ENCODE measurements at regions not wholly inside any gene's neighbourhood (a gene's known extent, or its start where the extent isn't known, plus 50 kb on each side); places are given as distances from the start of the nearest gene placed in this dataset.

- Histone ChIP-seq H3K36me3 (no peaks in the 10 kb centered on the region), H3K27ac (peak overlapping the region; percentile 2), H3K4me3 (no peak overlapping the region), H3K9me3 (no peaks in the 10 kb centered on the region), H3K4me1 (peaks cover 22% of the 10 kb centered on the region), H3K27me3 (ENCODE audit: low read depth) (no peaks in the 10 kb centered on the region)
- DNase-seq, result no peak
- intact Hi-C loops (cut with DNase I), result no loop called here
- no peak for ATAC-seq
- no peak for TF ChIP-seq CTCF (IDR thresholded peaks at IDR 0.05)
Observed at GRCh38 chr9:107390279-107390678, 99.3 kb downstream of the KLF4 start.

DNA sequence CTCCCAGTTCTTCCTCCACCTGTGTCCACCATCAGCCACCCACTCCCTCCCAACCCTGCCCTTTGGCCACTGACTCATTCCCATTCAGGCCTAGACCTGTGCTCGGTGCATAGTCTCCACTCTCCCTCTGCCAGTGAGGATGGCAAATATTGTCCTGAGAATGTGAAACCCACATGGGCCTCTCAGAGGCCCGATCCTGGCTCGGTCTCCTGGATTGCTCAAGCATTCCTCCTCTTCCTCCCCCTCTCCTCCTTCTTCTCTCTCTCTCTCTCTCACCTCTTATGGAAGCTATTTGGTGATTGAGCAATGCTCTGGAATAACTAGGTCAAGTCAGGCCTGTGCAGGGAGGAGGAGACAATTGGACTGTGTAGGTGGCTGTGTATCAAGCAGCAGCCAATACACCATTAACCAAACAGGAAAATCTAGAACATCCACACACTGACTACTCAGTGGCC lies 99.9 kb downstream of the KLF4 start:
- Histone ChIP-seq H3K9me3 (no peaks in the 10 kb centered on the region), H3K27me3 (ENCODE audit: low read depth) (no peaks in the 10 kb centered on the region), H3K4me1 (peaks cover 22% of the 10 kb centered on the region), H3K36me3 (no peaks in the 10 kb centered on the region), H3K27ac (no peak overlapping the region), H3K4me3 (no peak overlapping the region)
- no peak for TF ChIP-seq CTCF (IDR thresholded peaks at IDR 0.05)
- ATAC-seq (peak; percentile 91 to 94), DNase-seq (peak; percentile 76)
- intact Hi-C loops (cut with DNase I), result no loop called here

DNA sequence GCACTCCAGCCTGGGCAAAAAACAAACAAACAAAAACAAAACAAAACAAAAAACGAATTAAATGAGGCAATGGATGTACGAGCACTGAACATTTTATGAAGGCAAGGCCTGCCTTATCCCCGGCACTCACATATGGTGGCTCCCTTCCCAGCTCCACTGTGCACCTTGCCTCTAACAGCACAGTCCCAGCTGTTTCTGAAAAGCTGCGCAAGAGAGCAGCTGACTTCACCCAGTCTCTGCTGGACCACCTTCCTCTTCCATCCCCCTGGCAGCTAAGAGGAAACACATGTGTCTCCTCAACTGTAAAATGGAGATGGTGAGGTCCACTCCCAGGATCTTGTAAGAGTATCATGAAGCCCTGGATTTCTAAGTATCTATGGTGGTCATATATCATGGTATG lies 100.7 kb downstream of the KLF4 start:
- intact Hi-C loops (cut with DNase I), result no loop called here
- H3K4me1 ChIP-seq, result peaks cover 22% of the 10 kb centered on the region
- H3K4me3 ChIP-seq, result no peak overlapping the region
- no peak overlapping the region for H3K27ac ChIP-seq
- no peaks in the 10 kb centered on the region for H3K27me3 ChIP-seq (ENCODE audit: low read depth)
- no peak for ATAC-seq
- no peaks in the 10 kb centered on the region for H3K36me3 ChIP-seq
- no peaks in the 10 kb centered on the region for H3K9me3 ChIP-seq
- no peak for TF ChIP-seq CTCF (IDR thresholded peaks at IDR 0.05)
- DNase-seq, result no peak

- ATAC-seq (peak; percentile 13 to 45), DNase-seq (no peak)
- Histone ChIP-seq H3K9me3 (no peaks in the 10 kb centered on the region), H3K4me3 (no peak overlapping the region), H3K27me3 (ENCODE audit: low read depth) (no peaks in the 10 kb centered on the region), H3K4me1 (peaks cover 22% of the 10 kb centered on the region), H3K36me3 (no peaks in the 10 kb centered on the region), H3K27ac (no peak overlapping the region)
- no peak for TF ChIP-seq CTCF (IDR thresholded peaks at IDR 0.05)
- intact Hi-C loops (cut with DNase I), result no loop called here
Observed at GRCh38 chr9:107387409-107387808, 102.2 kb downstream of the KLF4 start.

DNA sequence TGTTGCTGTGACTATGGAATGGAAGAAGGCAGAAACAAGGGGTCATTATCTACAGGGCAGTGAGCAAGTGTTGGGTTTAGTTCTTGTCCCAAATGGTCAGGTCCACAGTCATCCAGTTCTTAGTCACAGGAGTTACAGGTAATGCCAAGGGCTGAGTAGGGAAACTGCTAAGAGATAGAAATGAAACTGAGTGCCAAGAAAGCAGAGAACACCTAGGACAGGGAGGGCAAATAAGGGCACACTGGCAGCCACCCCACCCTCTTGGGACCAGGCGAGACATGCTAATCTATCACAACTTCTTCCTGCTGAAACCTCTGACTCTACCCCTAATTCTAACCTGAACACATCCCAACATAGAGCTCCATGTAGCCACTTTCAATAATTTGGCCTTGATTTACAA lies 103.2 kb downstream of the KLF4 start:
- no peak for ATAC-seq
- no peak for DNase-seq
- peaks cover 22% of the 10 kb centered on the region for H3K4me1 ChIP-seq

More for the DNA sequence above, 103.2 kb downstream of the KLF4 start:
- intact Hi-C loops (cut with DNase I), result no loop called here
- no peak for TF ChIP-seq CTCF (IDR thresholded peaks at IDR 0.05)
- Histone ChIP-seq H3K36me3 (no peaks in the 10 kb centered on the region), H3K27ac (no peak overlapping the region), H3K9me3 (no peaks in the 10 kb centered on the region), H3K27me3 (ENCODE audit: low read depth) (no peaks in the 10 kb centered on the region), H3K4me3 (no peak overlapping the region)
